HTR-8/SVneo (cell line): ENCODE measurements at regions not wholly inside any gene's neighbourhood (a gene's known extent, or its start where the extent isn't known, plus 50 kb on each side); places are given as distances from the start of the nearest gene placed in this dataset.
"Not testable (repeated sequence)": the region's sequence is repeated elsewhere in the genome, so short reads cannot be mapped to it uniquely, and the experiment has no call there.

ENCODE experiments used
- DNase-seq: peaks from one replicate; pipeline ENCODE4 v3.0.0; 2011; ENCODE audit warnings: low spot score, mixed read lengths; ENCODE audit not compliant: insufficient read length
- FAIRE-seq: peaks from 2 replicates; lab custom pipeline; 2011; peaks lifted over from hg19 to GRCh38; lab: Jason Lieb, UNC

DNA sequence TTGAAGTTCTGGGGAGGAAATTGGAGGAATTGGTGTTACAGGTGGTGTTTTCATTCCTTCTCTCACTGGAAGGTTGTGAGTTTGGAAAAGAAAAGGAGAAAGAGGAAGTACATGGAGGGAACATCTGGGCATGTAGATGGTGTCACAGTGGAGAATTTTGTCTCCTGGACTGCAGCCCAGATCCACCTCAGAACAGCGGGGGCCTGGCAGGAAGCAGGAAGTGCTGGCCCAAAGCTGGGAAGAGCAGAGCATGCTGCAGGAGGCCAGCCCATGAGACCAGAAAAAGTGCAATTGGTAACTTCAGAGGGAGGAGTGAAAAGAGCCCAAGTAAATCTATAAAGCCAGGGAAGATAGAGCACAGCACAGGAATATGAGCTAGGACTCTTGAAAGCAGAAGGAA is 227.0 kb downstream of the BCL2L11 start:
- not testable (repeated sequence) for FAIRE-seq

DNA sequence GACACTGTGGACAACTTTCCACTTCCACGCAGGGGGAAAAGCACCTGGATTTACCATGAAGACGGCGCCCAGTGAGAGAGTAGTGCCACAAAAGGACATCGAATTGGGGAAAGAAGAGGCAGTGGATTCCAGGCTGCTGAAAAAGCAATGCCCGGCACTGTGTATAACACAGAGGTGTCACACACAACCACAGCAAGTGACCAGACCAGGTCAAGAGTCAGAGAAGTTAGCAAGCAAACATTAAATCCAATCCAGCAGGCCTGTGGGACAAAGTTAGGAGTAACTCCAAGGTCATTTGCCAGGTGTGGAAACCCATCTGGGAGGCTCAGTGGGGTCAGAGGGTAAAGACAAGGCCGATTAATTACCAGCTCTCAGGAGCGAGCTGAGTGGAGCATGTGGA is 227.6 kb downstream of the BCL2L11 start:
- FAIRE-seq, DNase-seq: not testable (repeated sequence)

More for the DNA sequence above, 227.0 kb downstream of the BCL2L11 start:
- not testable (repeated sequence) for DNase-seq

DNA sequence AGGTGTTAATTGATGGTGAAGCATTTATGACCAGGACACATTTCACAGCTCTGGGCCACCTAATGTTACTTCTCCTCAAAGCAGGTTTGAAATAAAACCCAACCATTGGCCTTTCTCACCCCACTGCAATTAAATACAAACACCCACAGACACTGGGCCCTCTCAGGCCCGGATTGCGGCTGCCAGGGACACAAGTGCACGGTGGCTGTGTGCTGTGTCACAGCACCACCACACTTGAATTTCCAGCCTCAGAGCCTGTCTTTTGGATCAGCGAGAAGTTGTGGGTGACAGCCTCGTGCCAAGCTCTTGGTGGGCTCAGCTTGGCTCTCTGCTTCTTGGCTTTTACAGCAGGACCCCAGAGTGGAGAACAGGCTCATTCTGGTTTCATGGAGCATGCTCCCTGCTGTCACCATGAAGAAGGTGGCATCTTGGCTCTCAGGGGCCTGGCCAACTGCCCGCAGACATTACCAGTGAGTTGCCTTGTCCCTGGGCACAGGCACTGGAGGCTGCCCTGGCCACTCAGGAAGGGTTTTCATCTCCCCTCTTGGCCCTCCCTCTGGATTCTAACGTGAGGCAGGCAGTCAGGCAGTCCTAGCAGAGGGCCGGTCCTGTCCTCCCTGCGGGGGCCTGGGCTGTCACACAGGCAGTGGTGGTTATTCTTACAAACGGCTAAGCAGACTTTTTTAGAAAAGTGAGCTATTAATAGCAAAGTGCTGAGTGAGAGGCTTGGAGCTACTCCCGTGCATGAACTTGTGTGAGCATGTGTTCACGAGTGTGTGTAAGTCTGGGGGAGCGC is 234.5 kb downstream of the BCL2L11 start:
- not testable (repeated sequence) for DNase-seq, FAIRE-seq

DNA sequence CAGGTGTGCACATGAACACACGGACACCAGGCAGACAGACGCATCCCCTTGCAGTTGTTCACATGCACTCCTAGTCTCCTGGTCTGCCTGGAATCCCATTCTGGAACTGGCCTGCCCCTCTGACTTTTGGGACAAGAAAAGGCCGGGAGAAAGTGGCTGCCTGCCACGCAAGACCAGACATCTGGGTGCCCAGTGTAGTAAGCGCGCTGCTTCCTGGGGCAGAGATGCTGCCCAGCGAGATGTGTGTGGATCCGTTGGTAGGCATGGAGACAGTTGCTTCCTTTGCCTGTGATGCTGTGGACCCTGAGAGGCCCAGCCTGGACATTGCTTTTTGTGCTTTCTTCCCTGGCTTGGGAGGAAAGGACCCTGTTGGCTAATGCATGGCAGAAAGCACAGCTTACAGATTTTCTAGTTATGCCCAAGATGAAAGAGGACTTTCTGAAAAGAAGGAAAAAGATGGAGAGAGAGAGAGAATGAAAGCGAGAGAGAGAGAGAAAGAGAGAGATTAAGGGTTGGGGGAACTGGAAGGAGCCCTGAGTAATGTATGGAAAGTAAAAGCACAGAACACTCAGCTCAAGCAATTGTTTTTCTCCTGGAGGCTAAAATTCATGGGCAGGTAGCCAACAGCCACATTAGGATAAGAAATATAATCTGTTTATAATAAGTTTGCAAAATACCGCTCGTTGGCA is 235.3 kb downstream of the BCL2L11 start:
- FAIRE-seq, DNase-seq: not testable (repeated sequence)

DNA sequence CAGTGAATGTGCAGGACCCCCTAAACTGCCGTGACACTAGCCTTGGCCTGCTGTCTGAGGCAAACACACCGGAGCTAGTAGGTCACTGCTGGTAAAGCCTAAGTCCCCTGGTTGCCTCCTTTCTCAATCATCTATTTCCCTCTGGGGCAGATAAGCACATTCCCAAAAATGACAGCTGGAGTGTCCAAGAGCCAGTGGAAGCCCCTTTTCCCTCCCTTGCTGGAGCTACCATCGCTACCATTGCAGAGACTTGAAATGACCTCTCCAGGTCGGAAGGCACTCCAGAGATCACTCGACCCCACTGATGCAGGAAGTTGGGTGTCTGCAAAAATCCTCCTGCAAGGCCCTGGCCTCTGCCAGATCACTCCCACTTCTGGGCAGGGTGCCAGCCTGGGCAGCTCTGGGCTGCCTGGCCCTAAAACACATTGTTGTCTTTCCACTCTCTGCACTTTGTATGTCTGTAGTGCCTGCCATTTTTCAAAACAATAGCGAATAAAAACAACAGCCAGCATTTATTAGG is 235.9 kb downstream of the BCL2L11 start:
- not testable (repeated sequence) for DNase-seq
- peak; percentile 33 for FAIRE-seq

DNA sequence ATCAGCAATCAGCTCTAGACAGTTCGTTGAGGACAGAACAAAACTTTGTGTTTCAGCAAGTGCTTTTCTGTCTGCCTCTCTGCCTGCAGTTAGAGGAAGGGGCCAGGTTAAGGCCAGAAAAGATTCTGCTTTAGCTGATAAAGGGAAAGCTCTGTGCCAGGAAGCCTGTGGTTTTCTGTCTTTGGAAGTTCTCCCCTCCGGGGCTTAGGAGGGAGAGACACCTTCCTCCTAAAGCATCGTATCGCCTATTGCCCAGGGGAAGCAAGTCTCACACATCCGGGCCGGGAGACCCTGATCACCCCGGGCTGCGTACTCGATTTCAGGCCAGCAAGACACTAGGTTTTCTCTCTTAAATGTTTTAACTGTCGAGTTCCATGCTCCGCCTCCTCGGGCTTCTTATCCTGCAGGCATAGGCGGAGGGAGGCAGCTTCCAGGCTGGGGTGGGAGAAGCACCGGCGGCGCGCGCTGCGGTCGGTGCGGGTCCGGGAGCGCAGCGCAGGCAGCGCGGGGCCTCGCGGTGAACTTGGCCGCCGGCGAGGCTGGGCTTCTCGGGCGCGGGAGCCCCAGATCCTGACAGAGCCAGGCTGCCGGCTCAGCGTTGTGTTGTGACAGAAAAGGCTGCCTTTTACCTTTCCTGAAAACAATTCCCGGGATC is 245.4 kb downstream of the BCL2L11 start:
- not testable (repeated sequence) for FAIRE-seq, DNase-seq

DNA sequence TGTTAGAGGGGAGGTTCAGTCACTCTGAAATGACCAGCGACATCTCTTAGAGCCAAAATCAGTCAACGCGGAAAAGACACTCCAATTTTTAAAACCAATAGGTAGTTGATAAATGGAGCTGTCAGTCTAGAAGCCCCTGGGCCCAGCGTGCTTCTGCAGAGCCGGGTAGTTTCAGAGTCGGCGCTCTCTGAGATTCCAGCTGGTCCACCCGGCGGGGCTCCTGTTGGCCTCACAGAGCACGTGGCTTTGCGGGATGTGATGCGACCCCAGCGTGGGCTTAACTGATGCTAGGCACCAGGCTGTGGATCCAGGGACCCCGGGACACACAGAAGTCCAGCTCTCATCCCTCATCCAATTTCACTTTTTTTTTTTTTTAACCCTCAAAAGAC is 245.9 kb downstream of the BCL2L11 start:
- not testable (repeated sequence) for FAIRE-seq

DNA sequence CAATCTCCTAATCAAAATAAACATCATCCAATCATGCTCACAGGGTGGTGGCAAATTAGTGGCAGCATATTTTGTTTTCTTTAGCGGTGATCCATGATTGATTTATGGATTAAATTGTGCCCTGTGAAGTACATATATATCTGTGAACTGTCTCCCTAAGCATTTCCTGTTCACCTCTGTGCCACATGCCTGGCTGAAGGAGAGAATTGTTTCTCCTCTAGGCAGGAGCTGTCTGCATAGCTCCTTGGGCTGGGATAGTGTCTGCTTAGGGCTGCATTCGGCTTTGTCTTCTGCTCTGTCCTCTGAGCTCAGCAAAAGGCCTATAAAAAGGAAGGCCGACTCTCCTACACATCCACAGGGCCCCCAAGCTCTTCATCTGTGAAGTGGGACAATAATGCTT is 246.4 kb downstream of the BCL2L11 start:
- not testable (repeated sequence) for FAIRE-seq, DNase-seq

More for the DNA sequence above, 245.9 kb downstream of the BCL2L11 start:
- DNase-seq = not testable (repeated sequence)

DNA sequence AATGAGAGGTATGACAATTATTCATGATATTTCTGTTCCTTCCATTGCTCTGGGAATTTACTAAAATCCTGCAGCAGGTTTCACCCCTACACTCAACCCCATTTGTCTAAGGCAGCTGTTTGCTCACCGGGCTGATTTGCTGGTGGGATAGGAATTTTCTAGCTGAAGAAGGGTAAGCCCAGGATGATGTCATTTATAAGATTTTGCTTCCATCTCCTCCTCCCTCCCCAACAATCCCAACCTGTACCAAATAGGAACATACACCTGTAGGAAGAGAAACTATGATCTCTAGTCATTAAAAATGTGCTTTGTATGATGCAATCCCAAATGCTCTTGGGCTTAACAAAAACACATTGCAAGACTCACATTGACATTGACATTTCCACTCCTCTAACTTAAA is 247.2 kb downstream of the BCL2L11 start:
- DNase-seq = not testable (repeated sequence)
- FAIRE-seq = peak; percentile 13

DNA sequence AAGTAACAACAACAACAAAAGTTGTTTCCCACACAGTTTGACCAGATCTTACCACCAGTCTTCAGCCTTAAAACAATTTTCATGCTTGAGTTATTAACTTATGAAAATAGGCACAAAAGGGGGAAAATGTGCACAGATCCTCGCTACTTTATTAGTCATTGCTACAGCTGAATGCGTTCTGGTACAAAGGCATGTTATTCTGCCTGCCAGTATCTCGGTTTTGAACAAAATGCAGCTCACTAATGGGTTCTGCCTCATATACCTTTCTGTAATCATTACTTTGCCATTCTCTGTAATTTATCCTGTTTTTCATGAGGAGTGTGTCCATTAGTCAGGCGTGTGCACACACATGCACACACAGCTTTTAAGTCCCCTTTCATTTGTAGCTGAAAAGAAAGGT is 247.6 kb downstream of the BCL2L11 start:
- not testable (repeated sequence) for FAIRE-seq, DNase-seq

DNA sequence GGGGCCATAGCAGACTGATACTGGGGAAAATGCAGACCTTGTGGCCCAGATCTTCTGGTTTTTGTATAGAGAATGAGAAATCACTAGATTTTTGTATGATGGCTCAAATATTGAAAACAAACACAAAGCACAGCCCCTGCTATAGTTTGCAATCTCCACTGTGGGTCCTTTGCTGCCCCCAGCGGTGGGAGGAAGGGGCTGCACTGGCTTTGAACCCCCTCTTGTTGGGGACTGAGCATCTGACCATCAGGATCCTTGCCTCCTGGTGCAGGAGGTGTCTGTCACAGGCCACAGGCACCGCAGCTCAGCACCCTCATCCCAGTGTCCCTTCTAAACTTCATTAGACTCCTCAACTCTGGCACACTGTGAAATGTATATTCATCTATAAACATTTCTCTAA is 252.3 kb downstream of the BCL2L11 start:
- not testable (repeated sequence) for FAIRE-seq, DNase-seq

DNA sequence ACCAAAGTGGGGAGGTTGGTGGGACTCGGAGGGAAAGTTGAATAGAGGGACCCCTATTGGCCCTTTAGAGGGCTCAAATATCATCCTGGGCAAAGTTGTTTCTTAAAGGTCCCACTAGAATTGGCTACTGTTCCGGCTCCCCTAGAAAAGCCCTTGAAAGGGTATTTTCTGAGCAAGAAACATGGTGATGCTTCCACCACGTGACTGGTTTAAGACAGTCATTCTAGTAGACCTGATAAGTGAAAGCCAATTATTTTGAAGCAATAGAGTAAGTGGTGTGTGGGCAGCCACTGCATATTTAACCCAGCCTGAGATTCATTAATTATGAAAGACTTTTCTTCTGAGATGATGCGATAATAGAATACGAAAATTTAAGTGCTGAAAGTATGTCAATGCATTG is 253.3 kb downstream of the BCL2L11 start:
- not testable (repeated sequence) for FAIRE-seq, DNase-seq

DNA sequence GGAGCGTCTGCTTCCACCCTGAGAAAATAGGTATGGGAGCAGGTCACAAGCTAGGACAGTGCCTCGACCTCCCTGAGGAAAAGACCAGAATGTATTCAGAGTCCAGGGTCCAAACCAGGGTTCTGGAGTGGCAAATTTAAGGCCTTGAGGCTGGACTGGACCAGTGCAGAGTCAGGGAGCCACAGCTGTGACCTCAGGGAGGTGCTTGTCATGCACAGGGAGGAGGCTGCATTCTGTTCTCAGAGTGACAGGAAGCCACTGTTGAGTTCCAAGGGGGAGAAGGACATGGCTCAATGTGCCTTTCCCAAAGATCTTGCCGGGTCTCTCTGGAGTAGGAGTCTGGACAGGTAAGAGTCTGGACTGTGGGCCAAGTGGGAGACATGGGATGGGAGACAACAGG is 254.0 kb downstream of the BCL2L11 start:
- not testable (repeated sequence) for DNase-seq, FAIRE-seq

DNA sequence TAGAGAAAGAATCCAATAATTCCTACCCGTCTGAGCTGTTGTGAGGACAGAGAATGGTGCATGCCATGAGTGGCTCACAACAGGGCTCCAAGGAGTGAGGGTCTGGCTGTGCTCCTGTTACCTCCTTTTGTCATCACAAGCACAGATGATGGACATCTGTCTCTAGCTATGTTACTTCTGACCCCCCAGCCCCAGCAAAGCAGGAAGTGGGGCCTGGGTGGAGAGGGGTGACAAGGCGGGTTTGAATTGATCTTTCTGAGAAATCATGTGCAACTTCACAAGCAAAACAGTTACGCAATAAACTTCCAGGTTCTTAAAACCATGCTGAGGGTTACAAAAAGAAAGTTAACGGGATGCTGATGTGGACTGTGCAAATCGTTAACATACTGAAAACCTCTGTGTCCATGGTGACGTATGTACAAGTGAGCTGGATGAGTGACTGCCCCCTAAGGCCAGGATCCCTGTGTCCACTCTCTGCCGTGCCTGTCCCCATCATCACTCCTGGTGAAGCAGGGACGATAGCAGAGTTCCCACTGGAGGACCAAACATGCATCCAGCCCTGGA is 254.7 kb downstream of the BCL2L11 start:
- FAIRE-seq = not testable (repeated sequence)

DNA sequence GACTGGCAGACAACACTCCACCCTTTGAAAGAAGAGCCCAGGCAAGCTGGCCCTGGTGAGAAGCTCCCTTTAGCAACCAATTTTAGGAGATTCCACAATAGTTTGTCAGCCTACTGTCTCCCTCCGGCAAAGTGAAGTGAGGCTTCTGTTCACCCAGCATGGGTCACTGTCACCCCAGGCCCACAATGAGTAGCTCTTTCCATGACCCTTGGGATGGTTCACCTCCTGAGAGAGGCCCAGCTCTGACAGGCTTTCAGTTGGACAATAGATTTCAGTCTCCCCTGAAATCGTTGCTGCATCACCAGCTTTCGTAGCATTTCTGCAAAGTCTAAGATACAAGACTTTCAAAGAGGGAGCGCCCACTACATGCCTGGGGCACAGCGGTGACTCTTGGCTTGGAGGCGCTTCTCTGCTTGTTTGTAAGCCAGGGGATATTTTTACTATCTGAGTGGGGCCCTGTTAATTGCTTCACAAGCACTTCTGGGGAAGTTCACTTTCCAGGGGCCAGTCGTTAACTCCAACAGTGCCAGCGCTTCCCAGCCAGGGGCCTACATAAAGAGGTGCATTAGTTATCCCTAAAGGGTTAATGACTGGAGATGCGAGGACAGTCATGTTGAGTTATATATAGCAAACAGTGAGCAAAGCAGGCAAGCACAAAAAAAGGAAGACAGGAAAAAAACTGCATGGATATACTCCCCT is 255.7 kb downstream of the BCL2L11 start:
- DNase-seq, FAIRE-seq: not testable (repeated sequence)

More for the DNA sequence above, 254.7 kb downstream of the BCL2L11 start:
- not testable (repeated sequence) for DNase-seq

DNA sequence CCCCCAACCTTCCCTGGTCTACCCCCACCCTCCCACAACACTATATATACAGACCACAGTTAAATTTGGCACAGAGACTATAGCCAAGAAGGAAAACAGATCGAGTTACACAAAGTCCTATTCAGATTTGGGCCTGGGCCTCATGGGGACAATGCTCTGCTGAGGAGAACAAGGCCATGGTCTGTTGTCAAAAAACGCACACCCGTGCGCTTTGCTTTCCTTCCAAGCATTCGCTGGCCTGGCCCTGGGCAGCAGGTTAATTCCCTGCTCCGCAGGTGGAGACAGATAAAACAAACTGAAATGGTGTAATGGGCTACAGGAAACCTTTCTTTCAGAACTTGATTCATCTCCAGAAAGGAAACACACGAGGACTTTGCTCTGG is 256.2 kb downstream of the BCL2L11 start:
- FAIRE-seq, DNase-seq: not testable (repeated sequence)

DNA sequence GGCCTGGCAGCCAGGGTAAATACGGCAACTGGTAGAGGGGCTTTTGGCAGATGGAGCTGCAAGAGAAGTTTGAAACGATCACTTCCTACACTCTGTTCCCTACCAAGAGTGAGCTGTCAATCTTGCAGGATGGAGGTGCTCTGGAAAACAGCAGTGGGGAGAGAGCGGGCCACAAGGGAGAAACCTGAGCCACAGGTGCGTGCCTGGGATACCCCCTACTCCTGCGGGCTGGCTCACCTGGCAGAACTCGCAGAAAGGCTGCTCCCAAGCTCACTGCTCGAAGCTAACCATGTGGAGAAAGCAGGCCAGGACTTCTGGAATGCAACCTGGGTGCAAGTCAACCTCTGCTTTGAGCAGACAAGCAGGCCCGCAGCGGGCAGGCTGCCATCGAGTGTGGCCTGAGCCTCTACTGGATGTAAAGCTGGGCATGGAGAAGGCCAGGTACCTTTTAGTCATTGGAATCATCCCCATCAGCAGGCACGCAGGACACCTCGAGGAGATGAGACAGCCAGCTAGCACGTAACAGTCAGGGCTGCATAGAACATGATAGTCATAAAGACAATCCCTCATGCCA is 256.8 kb downstream of the BCL2L11 start:
- DNase-seq, FAIRE-seq: not testable (repeated sequence)

DNA sequence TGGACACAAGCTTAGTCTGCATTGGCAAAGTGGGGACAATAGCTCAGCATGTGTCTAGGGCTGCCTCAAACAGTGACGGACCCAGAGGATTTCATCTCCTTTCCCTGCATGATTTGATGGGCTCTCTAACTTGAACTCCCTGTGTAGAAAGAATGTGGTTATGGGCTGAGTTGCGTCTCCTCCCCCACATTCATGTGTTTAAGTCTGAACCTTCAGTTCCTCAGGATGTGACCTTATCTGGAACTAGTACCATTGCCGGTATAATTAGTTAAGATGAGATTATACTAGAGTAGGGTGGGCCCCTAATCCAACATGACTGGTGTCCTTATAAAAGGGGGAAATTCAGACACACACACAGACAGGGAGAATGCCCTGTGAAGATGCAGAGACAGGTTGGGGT is 257.6 kb downstream of the BCL2L11 start:
- not testable (repeated sequence) for FAIRE-seq, DNase-seq
